ENCODE measurements at regions not wholly inside any gene's neighbourhood (a gene's known extent, or its start where the extent isn't known, plus 50 kb on each side); places are given as distances from the start of the nearest gene placed in this dataset.
"Not testable (repeated sequence)": the region's sequence is repeated elsewhere in the genome, so short reads cannot be mapped to it uniquely, and the experiment has no call there.

GRCh38 chr2:132315546-132315945 lies 101.1 kb upstream of the GPR39 start:
- TF ChIP-seq POLR2A (IDR thresholded peaks at IDR 0.05; ENCODE audit: low read length); GATA1 (IDR thresholded peaks at IDR 0.05; ENCODE audit: low read depth, low read length): not testable (repeated sequence)
